Heart right ventricle (tissue), 16 donors: ENCODE measurements at regions not wholly inside any gene's neighbourhood (a gene's known extent, or its start where the extent isn't known, plus 50 kb on each side); places are given as distances from the start of the nearest gene placed in this dataset.

Experiments used
- ATAC-seq, 8 donors: fragments of 200-7000 bp; cut with Tn5 transposase; one replicate each; pipeline ENCODE4 v1.9.1; 2020; ENCODE audit warnings: mild to moderate bottlenecking in 8 of 8, moderate library complexity in 8 of 8, moderate number of reproducible peaks in 1 of 8
- DNase-seq, 2 donors: peaks; one replicate each; pipeline ENCODE4 v3.0.0-alpha.2; 2020
- H3K27ac ChIP-seq, 10 donors: fragments of 200-600 bp; sonication (generic) in 2 of 10; one replicate each; pipeline versions ENCODE4 v1.5.0 to v1.8.0; 2020 to 2022; ENCODE audit warnings: mild to moderate bottlenecking in 3 of 10
- H3K27me3 ChIP-seq, 7 donors: fragments of 200-600 bp; one replicate each; pipeline ENCODE4 v1.8.0; 2021 to 2022; ENCODE audit warnings: mild to moderate bottlenecking in 2 of 7
- H3K36me3 ChIP-seq, 9 donors: fragments of 200-600 bp; sonication (generic) in 1 of 9; one replicate each; pipeline versions ENCODE4 v1.5.0 to v1.8.0; 2020 to 2022; ENCODE audit warnings: mild to moderate bottlenecking in 2 of 9
- H3K4me1 ChIP-seq, 9 donors: fragments of 200-600 bp; sonication (generic) in 1 of 9; one replicate each; pipeline versions ENCODE4 v1.5.0 to v1.8.0; 2020 to 2022; ENCODE audit warnings: mild to moderate bottlenecking in 4 of 9
- H3K4me3 ChIP-seq, 10 donors: fragments of 200-600 bp; sonication (generic) in 2 of 10; one replicate each; pipeline versions ENCODE4 v1.5.0 to v1.8.0; 2020 to 2022; ENCODE audit warnings: mild to moderate bottlenecking in 7 of 10, moderate library complexity in 2 of 10
- H3K9me3 ChIP-seq, 11 donors: fragments of 200-600 bp in 10 of 11; sonication (generic) in 2 of 11; one replicate each; pipeline versions ENCODE4 v1.5.0 to v1.8.0; 2013 to 2022; ENCODE audit warnings: mild to moderate bottlenecking in 2 of 11, control low read depth in 1 of 11, moderate library complexity in 1 of 11
- WGBS, 2 donors: extraction: QIAGEN DNeasy Blood & Tissue Kit; methylation state at CpG; one replicate each; pipeline ENCODE4 v1.1.7; 2013; ENCODE audit warnings: inconsistent platforms in 1 of 2; 5-methylcytosine and 5-hydroxymethylcytosine counted together
- intact Hi-C, 10 donors: fragments of 100-400 bp; cut with DNase I; formaldehyde crosslinking; loops; one replicate each; pipeline versions ENCODE4 v1.11.1 to v1.14.2; 2022
- TF ChIP-seq, protein P1 (sequence below), 9 donors: fragments of 200-600 bp; sonication (generic) in 2 of 9; IDR thresholded peaks; one replicate each; pipeline versions ENCODE4 v1.5.0 to v1.8.0; 2021 to 2022; ENCODE audit warnings: antibody characterized with exemption in 9 of 9, mild to moderate bottlenecking in 5 of 9, moderate library complexity in 1 of 9
- donor health status: Arrhythmogenic right ventricular cardiomyopathy.
- donor health status: ischemic (EF 13 %, LVEDD 7.1; RV severe dilation, severe dysfunction).
- donor health status: healthy with polysubstance abuse.
- donor health status: DM: no; HTN: yes; CAD: no.
- donor health status: DM: no; HTN: no; CAD: no.
- donor health status: ischemic (EF 25% LVEDD 6.9; RV normal size, moderate dysfunction).
- donor health status: ischemic (EF 25% LVEDD 5.7; RV mildly dilated, moderate dysfunction).
- donor health status: healthy.
- donor health status: DM: yes; HTN: yes; CAD: no.
- donor health status: Ischemic cardiomyopathy.
- donor health status: ischemic (EF 35%, LVEDD 5.7; RV mildly dilated, moderate dysfunction).
- donor health status: nonischemic (EF 11% LVEDD 7.7; RV severe dilation, severe dysfunction).
- donor health status: DM: yes; HTN: yes; CAD: no.
- donor health status: PGD.
- donor health status: ischemic (EF 29% LVEDD 5.4; RV normal size, mild dysfunction).
- donor health status: nonischemic (EF 23%, LVEDD 6.1; RV moderate dilation, normal function).

DNA sequence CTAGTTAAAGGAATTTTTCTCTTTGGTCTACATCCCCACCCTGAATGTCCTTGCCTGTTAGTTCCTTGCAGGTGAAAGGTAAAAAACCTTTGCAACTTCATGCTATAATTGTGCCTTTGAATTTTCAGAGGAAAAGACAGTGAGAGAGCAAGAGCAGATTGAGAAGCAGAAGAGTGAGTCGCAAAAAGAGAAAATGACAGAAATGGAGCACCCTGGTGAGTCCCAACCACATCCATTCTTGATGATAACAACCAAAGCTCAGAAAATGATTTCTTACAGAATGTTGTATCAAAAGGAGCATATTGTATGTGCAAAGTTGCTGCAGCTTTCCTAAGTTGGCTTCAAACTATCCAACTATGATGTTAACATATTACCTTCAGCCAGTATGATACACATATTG lies 165.2 kb upstream of the CENPW start:
- intact Hi-C loops: no loop called here
- no peak overlapping the region for H3K4me3 ChIP-seq
- ATAC-seq: no peak
- no peak overlapping the region for H3K27ac ChIP-seq
- TF ChIP-seq, protein P1, sequence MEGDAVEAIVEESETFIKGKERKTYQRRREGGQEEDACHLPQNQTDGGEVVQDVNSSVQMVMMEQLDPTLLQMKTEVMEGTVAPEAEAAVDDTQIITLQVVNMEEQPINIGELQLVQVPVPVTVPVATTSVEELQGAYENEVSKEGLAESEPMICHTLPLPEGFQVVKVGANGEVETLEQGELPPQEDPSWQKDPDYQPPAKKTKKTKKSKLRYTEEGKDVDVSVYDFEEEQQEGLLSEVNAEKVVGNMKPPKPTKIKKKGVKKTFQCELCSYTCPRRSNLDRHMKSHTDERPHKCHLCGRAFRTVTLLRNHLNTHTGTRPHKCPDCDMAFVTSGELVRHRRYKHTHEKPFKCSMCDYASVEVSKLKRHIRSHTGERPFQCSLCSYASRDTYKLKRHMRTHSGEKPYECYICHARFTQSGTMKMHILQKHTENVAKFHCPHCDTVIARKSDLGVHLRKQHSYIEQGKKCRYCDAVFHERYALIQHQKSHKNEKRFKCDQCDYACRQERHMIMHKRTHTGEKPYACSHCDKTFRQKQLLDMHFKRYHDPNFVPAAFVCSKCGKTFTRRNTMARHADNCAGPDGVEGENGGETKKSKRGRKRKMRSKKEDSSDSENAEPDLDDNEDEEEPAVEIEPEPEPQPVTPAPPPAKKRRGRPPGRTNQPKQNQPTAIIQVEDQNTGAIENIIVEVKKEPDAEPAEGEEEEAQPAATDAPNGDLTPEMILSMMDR (IDR thresholded peaks at IDR 0.05): no peak
- no peak for DNase-seq
- peaks cover 0 to 13% (median 0%) of the 10 kb centered on the region in 7 donors for H3K27me3 ChIP-seq
- peaks cover 0 to 6% (median 0%) of the 10 kb centered on the region in 9 donors for H3K4me1 ChIP-seq
- H3K36me3 ChIP-seq: no peaks in the 10 kb centered on the region
- no peaks in the 10 kb centered on the region for H3K9me3 ChIP-seq
- 94 to 96% methylated on average over 1 of the region's 1 CpG for WGBS, 2 donors

DNA sequence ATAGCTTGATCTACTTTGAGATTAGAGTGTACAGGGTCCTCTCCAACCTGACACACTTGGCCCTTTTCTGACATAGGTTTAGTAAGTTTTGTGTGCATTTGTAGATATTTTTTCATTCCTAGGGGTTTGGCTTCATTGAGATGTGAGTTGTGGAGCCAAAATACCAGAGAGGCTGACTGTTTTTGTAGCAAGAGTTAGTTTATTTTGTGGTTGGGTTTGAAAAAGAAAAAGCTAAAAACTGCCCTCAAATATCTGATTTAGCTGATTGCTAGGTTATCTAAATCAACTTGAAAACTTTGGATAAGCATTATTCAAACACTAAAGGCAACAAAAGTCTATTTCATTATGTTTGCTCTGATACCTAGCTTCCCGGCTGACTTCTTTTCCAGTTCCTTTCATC lies 164.7 kb upstream of the CENPW start:
- ATAC-seq: no peak
- no peak for DNase-seq
- intact Hi-C loops: no loop called here
- Histone ChIP-seq H3K27ac (no peak overlapping the region), H3K4me1 (peaks cover 0 to 6% (median 0%) of the 10 kb centered on the region in 9 donors), H3K27me3 (peaks cover 0 to 13% (median 0%) of the 10 kb centered on the region in 7 donors), H3K36me3 (no peaks in the 10 kb centered on the region), H3K4me3 (no peak overlapping the region), H3K9me3 (no peaks in the 10 kb centered on the region)
- TF ChIP-seq, protein P1 (IDR thresholded peaks at IDR 0.05): no peak
- 83 to 93% methylated on average over 1 of the region's 1 CpG for WGBS, 2 donors

DNA sequence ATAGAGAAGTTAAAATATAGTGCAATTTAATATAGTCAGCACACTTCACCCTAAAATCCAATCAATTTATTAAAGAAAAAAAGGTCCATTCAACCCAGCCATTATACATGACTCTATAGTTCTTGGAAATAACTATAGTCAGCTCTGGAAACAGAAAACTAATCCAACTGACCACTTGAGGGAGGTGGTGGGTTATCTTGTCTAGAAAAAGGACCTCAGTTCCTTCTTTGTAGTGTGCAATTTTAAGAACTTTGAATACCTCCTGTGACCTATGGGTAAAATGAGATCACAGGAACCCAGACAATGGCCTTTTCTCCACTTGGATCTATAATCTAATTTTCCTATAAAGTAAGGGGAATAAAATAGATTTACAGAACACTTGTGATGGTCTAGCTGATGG lies 163.6 kb upstream of the CENPW start:
- ATAC-seq (no peak), DNase-seq (no peak)
- Histone ChIP-seq H3K9me3 (no peaks in the 10 kb centered on the region), H3K4me3 (no peak overlapping the region), H3K4me1 (no peaks in the 10 kb centered on the region), H3K27ac (no peak overlapping the region), H3K36me3 (no peaks in the 10 kb centered on the region), H3K27me3 (peaks cover 0 to 8% (median 0%) of the 10 kb centered on the region in 7 donors)
- TF ChIP-seq, protein P1 (IDR thresholded peaks at IDR 0.05): peak in 4 of 9 donors; percentile 7 to 23 (median 16)
- intact Hi-C loops: no loop called here

DNA sequence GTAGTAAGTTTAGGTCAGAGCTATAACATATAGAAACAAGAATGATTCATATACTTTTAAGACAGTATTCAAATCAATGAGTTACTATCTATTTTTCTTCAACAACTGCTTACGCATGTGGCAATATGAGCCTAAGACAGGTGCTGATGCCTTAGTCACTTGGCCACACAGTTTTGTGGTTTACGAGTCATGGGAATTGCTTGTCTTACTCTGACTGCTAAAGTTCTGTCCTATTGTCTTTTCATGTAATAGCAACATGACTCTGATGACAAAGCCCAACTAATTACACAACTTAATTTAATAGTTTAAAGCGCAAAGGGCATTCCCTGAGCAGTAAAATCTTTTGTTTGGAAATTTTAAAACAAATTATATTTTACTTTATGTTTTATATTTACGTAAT lies 159.3 kb upstream of the CENPW start:
- TF ChIP-seq, protein P1 (IDR thresholded peaks at IDR 0.05): no peak
- H3K4me1 ChIP-seq: no peaks in the 10 kb centered on the region
- H3K27me3 ChIP-seq: no peaks in the 10 kb centered on the region
- H3K36me3 ChIP-seq: no peaks in the 10 kb centered on the region
- H3K4me3 ChIP-seq: no peak overlapping the region
- DNase-seq (no peak), ATAC-seq (no peak)
- no peak overlapping the region for H3K27ac ChIP-seq
- intact Hi-C loops: no loop called here
- H3K9me3 ChIP-seq: no peaks in the 10 kb centered on the region
- WGBS, 2 donors: 92 to 96% methylated on average over 4 of the region's 4 CpGs
